ENCODE measurements at regions not wholly inside any gene's neighbourhood (a gene's known extent, or its start where the extent isn't known, plus 50 kb on each side); places are given as distances from the start of the nearest gene placed in this dataset.

DNA sequence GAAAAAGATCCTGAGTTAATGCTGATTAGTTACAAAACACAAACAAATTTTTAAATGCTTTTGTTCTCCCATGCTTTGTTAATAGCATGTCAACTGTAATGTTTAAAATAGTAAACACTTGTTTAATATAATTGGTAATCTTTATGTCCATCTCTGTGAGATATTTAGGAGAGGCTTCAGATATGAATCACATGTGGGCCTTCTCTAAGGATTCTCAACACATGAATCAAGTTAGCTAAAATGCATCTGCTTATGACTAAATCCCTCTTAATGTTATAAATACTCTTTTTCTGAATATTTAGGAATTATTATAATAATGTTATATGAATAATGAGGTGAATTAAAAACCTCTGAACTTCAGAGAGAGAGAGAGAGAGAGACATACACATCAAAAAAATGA is 345.9 kb upstream of the MANEA start:
- no peak for TF ChIP-seq REST (IDR thresholded peaks at IDR 0.05; ENCODE audit: low read depth, low read length)
- TF ChIP-seq, protein P1, sequence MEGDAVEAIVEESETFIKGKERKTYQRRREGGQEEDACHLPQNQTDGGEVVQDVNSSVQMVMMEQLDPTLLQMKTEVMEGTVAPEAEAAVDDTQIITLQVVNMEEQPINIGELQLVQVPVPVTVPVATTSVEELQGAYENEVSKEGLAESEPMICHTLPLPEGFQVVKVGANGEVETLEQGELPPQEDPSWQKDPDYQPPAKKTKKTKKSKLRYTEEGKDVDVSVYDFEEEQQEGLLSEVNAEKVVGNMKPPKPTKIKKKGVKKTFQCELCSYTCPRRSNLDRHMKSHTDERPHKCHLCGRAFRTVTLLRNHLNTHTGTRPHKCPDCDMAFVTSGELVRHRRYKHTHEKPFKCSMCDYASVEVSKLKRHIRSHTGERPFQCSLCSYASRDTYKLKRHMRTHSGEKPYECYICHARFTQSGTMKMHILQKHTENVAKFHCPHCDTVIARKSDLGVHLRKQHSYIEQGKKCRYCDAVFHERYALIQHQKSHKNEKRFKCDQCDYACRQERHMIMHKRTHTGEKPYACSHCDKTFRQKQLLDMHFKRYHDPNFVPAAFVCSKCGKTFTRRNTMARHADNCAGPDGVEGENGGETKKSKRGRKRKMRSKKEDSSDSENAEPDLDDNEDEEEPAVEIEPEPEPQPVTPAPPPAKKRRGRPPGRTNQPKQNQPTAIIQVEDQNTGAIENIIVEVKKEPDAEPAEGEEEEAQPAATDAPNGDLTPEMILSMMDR (IDR thresholded peaks at IDR 0.05) = no peak
